ENCODE measurements at regions not wholly inside any gene's neighbourhood (a gene's known extent, or its start where the extent isn't known, plus 50 kb on each side); places are given as distances from the start of the nearest gene placed in this dataset.
"Not testable (repeated sequence)": the region's sequence is repeated elsewhere in the genome, so short reads cannot be mapped to it uniquely, and the experiment has no call there.

- Histone ChIP-seq H3K27ac (ENCODE audit: low read depth in 2 of 2, low read length in 2 of 2) (no peak overlapping the region), H3K4me3 (ENCODE audit: low read length in 3 of 3) (no peak overlapping the region)
- FAIRE-seq, result no peak
Observed at GRCh38 chr5:17105744-17106418, 111.5 kb upstream of the BASP1 start.

GRCh38 chr5:17106521-17106920 is 110.9 kb upstream of the BASP1 start:
- H3K9me3 ChIP-seq (ENCODE audit: control insufficient read depth in 2 of 3, insufficient read depth in 1 of 3, low read length in 3 of 3), result no peaks in the 10 kb centered on the region
- H3K27ac ChIP-seq (ENCODE audit: low read depth in 2 of 2, low read length in 2 of 2), result no peak overlapping the region
- no peaks in the 10 kb centered on the region for H3K4me1 ChIP-seq (ENCODE audit: control insufficient read depth in 2 of 3, insufficient read depth in 2 of 3, low read depth in 1 of 3, low read length in 3 of 3)
- intact Hi-C loops (cut with DNase I), result no loop called here
- DNase-seq (no peak), FAIRE-seq (no peak)
- H3K27me3 ChIP-seq (ENCODE audit: control insufficient read depth, insufficient read depth, low read length), result no peaks in the 10 kb centered on the region
- H3K9ac ChIP-seq (ENCODE audit: low read length in 3 of 3), result no peak overlapping the region
- H3K36me3 ChIP-seq (ENCODE audit: control insufficient read depth in 2 of 3, insufficient read depth in 3 of 3, low read length in 3 of 3), result no peaks in the 10 kb centered on the region
- TF ChIP-seq, protein P1, sequence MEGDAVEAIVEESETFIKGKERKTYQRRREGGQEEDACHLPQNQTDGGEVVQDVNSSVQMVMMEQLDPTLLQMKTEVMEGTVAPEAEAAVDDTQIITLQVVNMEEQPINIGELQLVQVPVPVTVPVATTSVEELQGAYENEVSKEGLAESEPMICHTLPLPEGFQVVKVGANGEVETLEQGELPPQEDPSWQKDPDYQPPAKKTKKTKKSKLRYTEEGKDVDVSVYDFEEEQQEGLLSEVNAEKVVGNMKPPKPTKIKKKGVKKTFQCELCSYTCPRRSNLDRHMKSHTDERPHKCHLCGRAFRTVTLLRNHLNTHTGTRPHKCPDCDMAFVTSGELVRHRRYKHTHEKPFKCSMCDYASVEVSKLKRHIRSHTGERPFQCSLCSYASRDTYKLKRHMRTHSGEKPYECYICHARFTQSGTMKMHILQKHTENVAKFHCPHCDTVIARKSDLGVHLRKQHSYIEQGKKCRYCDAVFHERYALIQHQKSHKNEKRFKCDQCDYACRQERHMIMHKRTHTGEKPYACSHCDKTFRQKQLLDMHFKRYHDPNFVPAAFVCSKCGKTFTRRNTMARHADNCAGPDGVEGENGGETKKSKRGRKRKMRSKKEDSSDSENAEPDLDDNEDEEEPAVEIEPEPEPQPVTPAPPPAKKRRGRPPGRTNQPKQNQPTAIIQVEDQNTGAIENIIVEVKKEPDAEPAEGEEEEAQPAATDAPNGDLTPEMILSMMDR (IDR thresholded peaks at IDR 0.05; ENCODE audit: borderline replicate concordance, extremely low read depth, insufficient read depth), result no peak
- H3K4me3 ChIP-seq (ENCODE audit: low read length in 3 of 3), result no peak overlapping the region

More at GRCh38 chr5:17105744-17106418, 111.5 kb upstream of the BASP1 start:
- Histone ChIP-seq H3K36me3 (ENCODE audit: control insufficient read depth in 2 of 3, insufficient read depth in 3 of 3, low read length in 3 of 3) (no peaks in the 10 kb centered on the region), H3K4me1 (ENCODE audit: control insufficient read depth in 2 of 3, insufficient read depth in 2 of 3, low read depth in 1 of 3, low read length in 3 of 3) (no peaks in the 10 kb centered on the region), H3K9ac (ENCODE audit: low read length in 3 of 3) (no peak overlapping the region), H3K27me3 (ENCODE audit: control insufficient read depth, insufficient read depth, low read length) (no peaks in the 10 kb centered on the region), H3K9me3 (ENCODE audit: control insufficient read depth in 2 of 3, insufficient read depth in 1 of 3, low read length in 3 of 3) (no peaks in the 10 kb centered on the region)
- TF ChIP-seq, protein P1 (IDR thresholded peaks at IDR 0.05; ENCODE audit: borderline replicate concordance, extremely low read depth, insufficient read depth), result no peak
- intact Hi-C loops (cut with DNase I), result no loop called here
- DNase-seq, result no peak

DNA sequence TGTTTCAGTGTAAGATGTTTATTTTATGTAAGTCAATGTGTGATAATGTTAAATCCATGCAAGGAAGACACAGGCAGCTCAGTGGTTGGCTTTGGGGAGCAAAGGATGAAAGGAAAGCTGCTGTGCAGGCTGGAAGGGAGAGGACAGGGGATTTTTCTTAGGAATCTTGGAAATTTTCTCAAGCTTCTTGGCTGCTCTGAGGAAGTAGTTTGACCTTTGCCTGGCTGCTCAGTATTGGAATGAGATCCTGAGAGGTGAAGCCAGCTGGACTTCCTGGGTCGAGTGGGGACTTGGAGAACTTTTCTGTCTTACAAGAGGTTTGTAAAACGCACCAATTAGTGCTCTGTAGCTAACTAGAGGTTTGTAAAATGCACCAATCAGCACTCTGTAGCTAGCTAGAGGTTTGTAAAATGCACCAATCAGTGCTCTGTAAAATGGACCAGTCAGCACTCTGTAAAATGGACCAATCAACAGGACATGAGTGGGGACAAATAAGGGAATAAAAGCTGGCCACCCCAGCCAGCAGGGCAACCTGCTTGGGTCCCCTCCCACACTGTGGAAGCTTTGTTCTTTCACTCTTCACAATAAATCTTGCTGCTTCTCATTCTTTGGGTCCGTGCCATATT is 105.2 kb upstream of the BASP1 start:
- intact Hi-C loops (cut with DNase I); H3K4me3 ChIP-seq (ENCODE audit: low read length in 3 of 3); H3K4me1 ChIP-seq (ENCODE audit: control insufficient read depth in 2 of 3, insufficient read depth in 2 of 3, low read depth in 1 of 3, low read length in 3 of 3); H3K9me3 ChIP-seq (ENCODE audit: control insufficient read depth in 2 of 3, insufficient read depth in 1 of 3, low read length in 3 of 3); H3K27ac ChIP-seq (ENCODE audit: low read depth in 2 of 2, low read length in 2 of 2); H3K9ac ChIP-seq (ENCODE audit: low read length in 3 of 3); FAIRE-seq; DNase-seq; H3K36me3 ChIP-seq (ENCODE audit: control insufficient read depth in 2 of 3, insufficient read depth in 3 of 3, low read length in 3 of 3); H3K27me3 ChIP-seq (ENCODE audit: control insufficient read depth, insufficient read depth, low read length): not testable (repeated sequence)

DNA sequence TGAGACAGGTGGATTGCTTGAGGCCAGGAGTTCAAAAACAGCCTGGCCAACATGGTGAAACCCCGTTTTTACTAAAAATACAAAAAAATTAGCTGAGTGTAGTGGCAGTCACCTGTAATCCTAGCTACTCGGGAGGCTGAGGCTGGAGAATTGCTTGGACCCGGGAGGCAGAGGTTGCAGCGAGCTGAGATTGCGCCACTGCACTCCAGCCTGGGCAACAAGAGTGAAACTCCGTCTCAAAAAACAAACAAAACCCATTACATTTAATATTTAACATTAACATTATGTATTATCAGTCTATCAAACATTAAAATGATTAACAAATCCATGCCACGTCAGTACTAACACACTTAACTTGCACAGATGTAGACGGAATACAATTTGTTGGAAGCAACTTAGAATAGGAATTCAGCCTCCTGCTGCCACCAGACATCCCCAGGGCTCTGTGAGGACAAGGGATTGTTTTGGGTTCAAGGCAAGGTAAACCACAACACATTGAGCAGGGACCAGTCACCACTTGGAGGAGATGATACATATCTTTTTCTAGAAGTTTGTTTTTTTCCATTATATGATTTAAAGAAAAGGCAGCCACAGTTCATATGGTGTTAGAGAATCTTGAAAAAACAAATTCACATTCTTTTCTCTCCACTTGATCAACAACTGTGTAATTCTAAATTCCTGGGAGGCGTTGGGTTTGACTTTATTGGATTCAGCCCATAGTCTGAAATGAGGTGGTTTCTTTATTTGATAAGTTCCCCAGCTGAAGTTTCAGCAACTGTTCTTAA is 104.1 kb upstream of the BASP1 start:
- Histone ChIP-seq H3K9me3 (ENCODE audit: control insufficient read depth in 2 of 3, insufficient read depth in 1 of 3, low read length in 3 of 3) (no peaks in the 10 kb centered on the region), H3K9ac (ENCODE audit: low read length in 3 of 3) (no peak overlapping the region), H3K27me3 (ENCODE audit: control insufficient read depth, insufficient read depth, low read length) (no peaks in the 10 kb centered on the region), H3K27ac (ENCODE audit: low read depth in 2 of 2, low read length in 2 of 2) (no peak overlapping the region), H3K4me1 (ENCODE audit: control insufficient read depth in 2 of 3, insufficient read depth in 2 of 3, low read depth in 1 of 3, low read length in 3 of 3) (no peaks in the 10 kb centered on the region), H3K36me3 (ENCODE audit: control insufficient read depth in 2 of 3, insufficient read depth in 3 of 3, low read length in 3 of 3) (no peaks in the 10 kb centered on the region), H3K4me3 (ENCODE audit: low read length in 3 of 3) (no peak overlapping the region)
- DNase-seq, result peak in 2 of 5 donors; percentile 54 to 56
- TF ChIP-seq, protein P1 (IDR thresholded peaks at IDR 0.05; ENCODE audit: borderline replicate concordance, extremely low read depth, insufficient read depth), result no peak
- FAIRE-seq, result no peak
- intact Hi-C loops (cut with DNase I), result no loop called here

Measured in kidney (tissue), 13 donors.